ENCODE measurements at regions not wholly inside any gene's neighbourhood (a gene's known extent, or its start where the extent isn't known, plus 50 kb on each side); places are given as distances from the start of the nearest gene placed in this dataset.

GRCh38 chr3:31352331-31352730, 180.4 kb upstream of the STT3B start:
- no peak overlapping the region for H3K27ac Mint-ChIP-seq

More at GRCh38 chr3:31352331-31352730, 180.4 kb upstream of the STT3B start:
- TF ChIP-seq CTCF (conservative IDR thresholded peaks at IDR 0.05), result no peak
- H3K79me2 ChIP-seq (ENCODE audit: insufficient read depth, low read length), result no peaks in the 10 kb centered on the region
- H2AFZ ChIP-seq (ENCODE audit: low read length), result no peak overlapping the region
- Mint-ChIP-seq H3K9me3 (peaks cover 4 to 5% of the 10 kb centered on the region in 2 experiments; a peak in 3 of 5 replicates), H3K36me3 (ENCODE audit: insufficient read depth in 1 of 3, low read depth in 3 of 3) (peaks cover 0 to 13% (median 6%) of the 10 kb centered on the region in 3 experiments; a peak in 5 of 7 replicates), H3K27me3 (ENCODE audit: low read depth) (no peaks in the 10 kb centered on the region), H3K4me1 (peaks cover 12 to 14% of the 10 kb centered on the region in 2 experiments), H3K4me3 (no peak overlapping the region)
- no peak overlapping the region for H3K9ac ChIP-seq (ENCODE audit: extremely low read depth, insufficient read length, low read length)
- H3K4ac ChIP-seq (ENCODE audit: low read depth, low read length), result no peak overlapping the region
- H4K20me1 ChIP-seq (ENCODE audit: control insufficient read depth, insufficient read depth, insufficient read length), result no peaks in the 10 kb centered on the region
- no peak overlapping the region for H2BK5ac ChIP-seq (ENCODE audit: insufficient read length, low read length)
- H3K56ac ChIP-seq (ENCODE audit: insufficient read length, low read depth, low read length), result no peak overlapping the region
- H3K14ac ChIP-seq (ENCODE audit: insufficient read depth, low read length), result no peak overlapping the region
- H4K91ac ChIP-seq (ENCODE audit: insufficient read length, low read depth, low read length), result no peak overlapping the region
- H2BK15ac ChIP-seq (ENCODE audit: low read depth, low read length), result no peak overlapping the region
- no peak overlapping the region for H4K5ac ChIP-seq (ENCODE audit: insufficient read length, low read depth, low read length)
- no peak overlapping the region for H2BK20ac ChIP-seq (ENCODE audit: low read depth, low read length, poor library complexity, severe bottlenecking)
- H3K9me3 ChIP-seq (ENCODE audit: control insufficient read depth, low read depth, low read length), result no peaks in the 10 kb centered on the region
- no peak overlapping the region for H3K4me2 ChIP-seq (ENCODE audit: insufficient read depth, insufficient read length, low read length)
- no peaks in the 10 kb centered on the region for H3K23me2 ChIP-seq (ENCODE audit: insufficient read length, low read depth, low read length, poor library complexity, severe bottlenecking)
- H2AK5ac ChIP-seq (ENCODE audit: insufficient read length, low read length), result no peak overlapping the region
- H2BK12ac ChIP-seq (ENCODE audit: insufficient read length, low read depth, low read length), result no peak overlapping the region
- H3K23ac ChIP-seq (ENCODE audit: insufficient read length, low read depth, low read length), result no peak overlapping the region
- H3K18ac ChIP-seq (ENCODE audit: insufficient read length, low read depth, low read length), result no peak overlapping the region
- H2BK120ac ChIP-seq (ENCODE audit: low read depth, low read length, poor library complexity, severe bottlenecking), result no peak overlapping the region
- no peak overlapping the region for H3T11ph ChIP-seq (ENCODE audit: low read length)
- no peaks in the 10 kb centered on the region for H3K4me1 ChIP-seq (ENCODE audit: insufficient read depth, low read length)
- no peaks in the 10 kb centered on the region for H3K27me3 ChIP-seq (ENCODE audit: insufficient read depth, low read length)
- H3K79me1 ChIP-seq (ENCODE audit: insufficient read depth, low read depth, low read length, poor library complexity, severe bottlenecking), result no peaks in the 10 kb centered on the region
- no peak overlapping the region for H4K8ac ChIP-seq (replicated peaks; ENCODE audit: insufficient read length, low read depth, low read length)
- DNase-seq, result no peak
- H3K27ac ChIP-seq (ENCODE audit: insufficient read length, low read depth, low read length), result no peak overlapping the region
